CMK (cell line): ENCODE measurements at regions not wholly inside any gene's neighbourhood (a gene's known extent, or its start where the extent isn't known, plus 50 kb on each side); places are given as distances from the start of the nearest gene placed in this dataset.
"Not testable (repeated sequence)": the region's sequence is repeated elsewhere in the genome, so short reads cannot be mapped to it uniquely, and the experiment has no call there.

Source experiments
- DNase-seq: peaks from one replicate; pipeline ENCODE4 v3.0.0-alpha.2; 2010; ENCODE audit warnings: low read depth

GRCh38 chr12:59344224-59344623 is 251.6 kb upstream of the SLC16A7 start:
- DNase-seq, result no peak

GRCh38 chr12:59329462-59329861 is 266.4 kb upstream of the SLC16A7 start:
- DNase-seq, result no peak

DNA sequence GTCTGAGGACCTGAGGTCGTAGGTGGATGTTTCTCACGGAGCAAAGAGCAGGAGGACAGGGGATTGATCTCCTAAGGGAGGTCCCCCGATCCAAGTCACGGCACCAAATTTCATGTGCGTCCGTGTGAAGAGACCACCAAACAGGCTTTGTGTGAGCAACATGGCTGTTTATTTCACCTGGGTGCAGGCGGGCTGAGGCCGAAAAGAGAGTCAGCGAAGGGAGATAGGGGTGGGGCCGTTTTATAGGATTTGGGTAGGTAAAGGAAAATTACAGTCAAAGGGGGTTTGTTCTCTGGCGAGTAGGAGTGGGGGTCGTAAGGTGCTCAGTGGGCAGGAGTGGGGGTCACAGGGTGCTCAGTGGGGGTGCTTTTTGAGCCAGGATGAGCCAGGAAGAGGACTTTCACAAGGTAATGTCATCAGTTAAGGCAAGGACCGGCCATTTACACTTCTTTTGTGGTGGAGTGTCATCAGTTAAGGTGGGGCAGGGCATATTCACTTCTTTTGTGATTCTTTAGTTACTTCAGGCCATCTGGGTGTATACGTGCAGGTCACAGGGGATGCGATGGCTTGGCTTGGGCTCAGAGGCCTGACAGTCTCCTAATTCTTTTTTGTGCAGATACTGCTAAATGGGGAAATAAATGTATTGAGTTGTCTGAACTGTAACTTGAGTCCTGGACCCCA is 267.3 kb upstream of the SLC16A7 start:
- not testable (repeated sequence) for DNase-seq

DNA sequence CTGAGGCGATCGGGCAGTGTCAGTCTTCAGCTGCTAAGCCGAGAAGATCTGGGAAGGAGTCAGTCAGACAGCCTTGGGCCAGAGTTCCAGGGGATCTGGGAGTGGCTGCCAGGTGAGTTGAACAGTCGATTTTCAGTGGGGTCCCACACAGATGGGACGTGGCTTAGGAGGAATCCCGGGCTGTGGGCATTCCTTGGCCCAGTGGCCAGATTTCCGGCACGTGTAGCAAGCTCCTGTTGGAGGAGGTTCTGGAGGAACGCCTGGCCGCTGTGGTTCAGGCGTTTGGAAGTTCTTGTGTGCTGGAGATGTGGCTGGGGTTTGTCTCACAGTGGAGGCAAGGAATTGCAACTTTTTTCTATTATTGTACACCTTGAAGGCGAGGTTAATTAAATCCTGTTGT is 269.4 kb upstream of the SLC16A7 start:
- not testable (repeated sequence) for DNase-seq

DNA sequence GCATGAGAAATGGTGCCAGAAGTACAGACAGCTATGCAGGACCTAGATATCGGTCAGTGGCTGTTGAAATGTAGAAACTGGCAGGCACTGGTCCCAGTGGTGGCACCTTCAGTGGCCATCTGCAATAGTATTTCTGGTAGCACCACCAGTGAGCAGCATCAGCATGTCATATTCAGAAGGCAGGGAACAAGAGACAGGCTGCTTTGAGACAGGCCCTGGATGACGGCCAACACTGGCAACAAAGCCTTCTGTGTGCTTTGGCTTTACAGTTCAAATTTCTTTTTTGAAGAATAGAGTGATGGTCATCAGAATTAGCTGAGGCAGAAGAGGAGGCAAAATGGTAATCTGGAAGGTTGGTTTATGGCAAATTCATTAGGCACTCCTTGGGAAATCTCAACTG is 273.4 kb upstream of the SLC16A7 start:
- DNase-seq, result no peak

DNA sequence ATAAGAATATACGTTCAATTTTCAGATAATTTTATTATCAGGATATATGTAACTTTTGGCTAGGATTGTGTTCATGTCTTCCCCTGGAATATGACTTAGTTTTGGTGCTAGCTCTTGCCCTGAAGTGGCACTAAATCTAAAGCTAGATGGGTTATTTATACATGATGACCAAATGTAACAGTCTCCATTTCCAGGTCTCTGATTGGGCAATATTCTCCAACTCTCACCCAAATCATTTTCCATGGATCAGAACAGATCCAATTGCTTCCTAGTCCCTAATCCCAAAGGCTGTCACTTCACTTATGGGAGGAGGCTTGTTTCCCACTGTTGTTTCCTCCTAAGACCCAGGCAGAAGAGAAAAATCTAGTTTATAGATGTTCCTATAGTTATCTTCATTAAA is 274.6 kb upstream of the SLC16A7 start:
- no peak for DNase-seq

GRCh38 chr12:59320112-59320511 is 275.7 kb upstream of the SLC16A7 start:
- DNase-seq, result no peak

DNA sequence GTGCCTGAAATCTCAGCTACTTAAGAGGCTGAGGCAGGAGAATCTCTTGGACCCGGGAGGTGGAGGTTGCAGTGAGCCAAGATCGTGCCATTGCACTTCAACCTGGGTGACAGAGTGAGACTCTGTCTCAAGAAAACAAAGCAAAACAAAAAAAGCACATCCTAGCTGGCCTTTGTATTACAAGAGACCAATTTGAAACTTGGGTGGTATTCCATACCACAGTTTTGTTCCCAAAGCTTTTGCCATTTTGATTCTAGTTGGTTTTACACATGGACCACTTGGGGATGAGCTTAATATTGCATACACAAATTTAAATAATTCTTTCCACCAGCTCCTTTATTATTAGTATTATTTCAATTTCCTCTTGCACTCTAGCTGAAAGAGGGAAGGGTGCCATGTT is 276.9 kb upstream of the SLC16A7 start:
- DNase-seq, result no peak

DNA sequence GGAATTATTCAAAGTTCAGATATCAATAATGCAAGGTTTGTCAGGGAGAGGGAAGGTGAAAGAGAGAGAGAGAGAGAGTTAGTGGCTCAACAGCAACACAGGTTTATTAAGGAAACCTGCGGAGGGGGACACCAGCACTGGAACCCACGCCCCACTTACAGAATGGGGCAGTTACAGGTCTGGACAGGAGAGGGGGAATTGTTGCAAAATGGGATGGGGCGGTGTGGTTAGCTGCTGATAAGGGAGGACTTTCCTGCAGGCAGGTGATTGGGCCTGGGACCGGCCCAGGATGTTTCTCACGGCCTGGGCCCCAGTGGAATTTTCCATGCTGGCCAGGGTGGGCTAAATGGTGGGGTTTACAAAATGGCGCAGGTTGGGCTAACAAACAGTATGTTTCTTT is 278.2 kb upstream of the SLC16A7 start:
- DNase-seq, result no peak

GRCh38 chr12:59316938-59317337 is 278.9 kb upstream of the SLC16A7 start:
- no peak for DNase-seq

DNA sequence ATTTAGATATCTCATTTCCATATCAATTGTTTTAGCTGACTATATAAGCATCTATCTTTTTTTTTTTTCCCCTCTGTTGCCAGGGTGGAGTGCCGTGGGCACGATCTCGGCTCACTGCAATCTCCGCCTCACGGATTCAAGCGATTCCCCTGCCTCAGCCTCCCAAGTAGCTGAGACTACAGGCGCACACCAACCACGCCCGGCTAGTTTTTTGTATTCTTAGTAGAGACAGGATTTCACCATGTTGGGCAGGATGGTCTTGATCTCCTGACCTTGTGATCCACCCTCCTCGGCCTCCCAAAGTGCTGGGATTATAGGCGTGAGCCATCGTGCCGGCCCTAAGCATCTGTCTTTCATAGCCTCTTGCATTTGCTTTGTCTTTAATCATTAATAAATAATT is 279.5 kb upstream of the SLC16A7 start:
- DNase-seq, result not testable (repeated sequence)

DNA sequence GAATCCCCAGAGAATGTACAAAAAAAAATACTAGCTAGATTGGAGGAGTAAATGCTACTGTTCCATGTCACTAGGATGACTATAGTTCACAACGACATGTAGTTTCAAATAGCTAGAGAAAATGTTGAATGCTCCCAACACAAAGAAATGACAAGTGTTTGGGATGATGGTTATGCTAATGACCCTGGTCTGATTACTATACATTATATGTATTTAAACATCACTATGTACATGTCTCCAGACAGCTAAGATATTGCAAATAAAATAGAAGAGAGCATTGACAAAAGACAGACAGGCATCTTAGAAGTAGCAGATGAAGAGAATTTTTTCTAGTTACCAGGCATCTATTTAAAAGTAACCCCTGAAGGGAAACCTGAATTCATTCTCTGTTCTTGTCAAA is 281.6 kb upstream of the SLC16A7 start:
- DNase-seq, result no peak

- DNase-seq, result no peak
These were observed 291.6 kb upstream of the SLC16A7 start for GRCh38 chr12:59304077-59304721.

DNA sequence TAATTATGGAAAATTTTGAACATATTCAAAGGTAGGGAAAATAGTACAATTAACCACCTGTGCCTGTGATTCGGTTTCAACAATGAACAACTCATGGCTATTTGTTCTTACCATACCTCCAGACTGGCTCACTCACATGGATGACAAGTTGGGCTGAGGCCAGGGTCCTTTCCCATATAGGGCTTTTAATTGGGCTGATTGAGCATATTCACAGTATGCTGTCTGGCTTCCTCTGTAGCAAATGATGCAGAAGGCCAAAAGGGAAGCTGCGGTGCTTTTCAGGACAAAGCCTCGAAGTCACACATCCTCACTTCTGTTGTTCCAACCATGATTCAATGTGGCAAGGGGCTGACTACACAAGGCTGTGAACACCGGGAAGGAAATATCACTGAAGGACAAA is 297.5 kb upstream of the SLC16A7 start:
- no peak for DNase-seq

DNA sequence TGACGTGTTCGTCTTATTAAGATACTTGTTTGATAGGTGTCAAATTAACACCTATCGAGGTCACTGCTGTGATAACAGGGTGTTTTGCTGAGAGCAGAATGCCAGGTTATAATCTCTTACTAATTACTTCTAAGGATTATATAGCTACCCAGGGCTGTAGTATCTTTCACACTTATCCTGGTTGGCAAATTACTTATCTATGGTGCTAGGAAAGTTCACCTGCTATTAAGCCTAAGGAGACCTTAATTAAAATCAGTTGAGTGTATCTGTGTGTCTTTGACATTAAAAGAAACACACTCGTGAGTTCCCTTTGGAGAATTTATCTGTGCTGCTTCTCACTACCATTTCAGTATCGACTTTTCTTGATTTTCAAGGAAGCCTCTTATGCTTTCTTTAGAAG is 301.6 kb upstream of the SLC16A7 start:
- DNase-seq, result no peak

DNA sequence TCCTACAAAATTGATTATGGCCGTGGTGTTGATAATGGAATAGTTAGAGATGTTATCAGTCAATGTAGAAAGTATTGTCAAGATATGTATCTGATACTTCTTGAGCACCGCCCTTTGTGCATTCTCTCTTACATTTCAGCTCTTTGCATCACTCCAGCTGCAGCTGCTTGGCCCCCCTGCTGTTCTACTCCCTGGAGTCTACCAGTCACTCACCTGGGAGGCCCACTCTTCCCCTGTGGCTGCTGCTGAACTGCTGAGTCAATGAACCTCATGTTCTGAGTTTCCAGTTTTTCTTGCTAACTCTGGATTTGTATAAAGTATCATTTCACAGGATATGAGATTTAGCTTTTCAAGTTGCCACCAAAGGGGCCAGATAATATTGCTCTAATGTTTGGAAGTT is 312.8 kb upstream of the SLC16A7 start:
- no peak for DNase-seq

DNA sequence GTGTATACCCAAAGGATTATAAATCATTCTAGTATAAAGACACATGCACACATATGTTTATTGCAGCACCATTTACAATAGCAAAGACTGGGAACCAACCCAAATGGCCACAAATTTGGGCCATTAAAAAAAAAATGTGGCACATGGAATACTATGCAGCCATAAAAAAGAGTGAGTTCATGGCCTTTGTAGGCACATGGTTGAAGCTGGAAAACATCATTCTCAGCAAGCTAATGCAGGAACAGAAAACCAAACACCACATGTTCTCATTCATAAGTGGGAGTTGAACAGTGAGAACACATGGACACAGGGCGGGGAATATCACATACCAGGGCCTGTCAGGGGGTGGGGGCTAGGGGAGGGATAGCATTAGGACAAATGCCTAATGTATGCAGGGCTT is 322.3 kb upstream of the SLC16A7 start:
- DNase-seq, result not testable (repeated sequence)

- DNase-seq, result no peak
These were observed 327.5 kb upstream of the SLC16A7 start for GRCh38 chr12:59268295-59268809.

DNA sequence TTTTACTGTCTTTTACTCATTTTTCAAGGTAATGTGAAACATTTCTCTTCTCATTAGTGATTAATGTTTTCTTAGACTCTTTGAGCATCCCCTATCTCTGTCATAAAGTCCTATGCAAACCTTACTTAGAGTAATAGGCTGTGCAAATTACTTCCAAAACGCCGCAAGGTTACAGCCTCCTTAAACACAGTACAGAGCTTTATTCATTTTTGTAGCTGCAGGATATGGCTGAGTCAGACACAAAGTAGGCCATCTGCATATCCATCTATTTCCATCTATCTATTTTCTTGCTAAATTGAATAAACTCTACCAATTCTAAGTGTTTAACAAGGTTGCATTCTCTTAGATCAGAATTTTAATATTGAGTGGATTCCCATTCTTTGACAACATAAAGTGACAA is 335.6 kb upstream of the SLC16A7 start:
- DNase-seq, result no peak

- no peak for DNase-seq
These were observed 332.4 kb upstream of the LRIG3 start for GRCh38 chr12:59252731-59253130.

DNA sequence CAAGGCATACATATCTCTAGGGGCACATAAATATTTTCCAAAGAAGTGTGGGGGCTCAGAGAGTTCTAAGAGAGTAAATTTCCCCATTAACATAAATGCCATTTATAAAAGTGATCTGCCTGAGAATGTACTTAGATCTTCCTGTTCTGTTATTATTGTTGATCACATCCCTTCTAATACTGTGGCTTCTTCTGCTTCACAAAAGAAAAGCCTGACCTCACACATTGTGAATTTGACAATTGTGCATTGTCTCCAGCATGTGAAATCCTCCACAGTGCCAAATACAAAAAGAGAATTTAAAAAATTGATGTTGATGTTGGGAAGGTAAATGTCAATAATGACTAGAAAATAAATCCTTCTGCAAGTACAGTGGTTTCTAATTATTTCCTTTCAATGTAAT is 330.5 kb upstream of the LRIG3 start:
- no peak for DNase-seq

GRCh38 chr12:59240048-59240447 is 319.7 kb upstream of the LRIG3 start:
- no peak for DNase-seq

DNA sequence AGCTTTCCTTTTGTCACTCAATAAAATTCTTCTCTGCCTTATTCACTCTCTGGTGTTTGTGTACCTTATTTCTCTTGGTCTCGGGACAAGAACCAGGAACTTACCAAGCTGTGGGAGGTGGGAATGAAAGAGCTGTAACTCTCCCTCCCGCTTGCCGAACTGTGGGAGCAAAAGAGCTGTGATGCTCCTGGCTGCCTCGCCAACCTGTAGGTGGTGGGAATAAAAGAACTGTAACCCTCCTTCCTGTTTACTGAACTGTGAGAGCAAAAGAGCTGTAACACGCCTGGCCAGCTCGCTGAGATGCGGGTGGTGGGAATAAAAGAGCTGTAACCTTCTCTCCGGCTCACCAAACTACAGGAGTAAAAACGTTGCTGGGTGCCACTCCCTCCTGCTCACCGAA is 314.1 kb upstream of the LRIG3 start:
- DNase-seq, result no peak

DNA sequence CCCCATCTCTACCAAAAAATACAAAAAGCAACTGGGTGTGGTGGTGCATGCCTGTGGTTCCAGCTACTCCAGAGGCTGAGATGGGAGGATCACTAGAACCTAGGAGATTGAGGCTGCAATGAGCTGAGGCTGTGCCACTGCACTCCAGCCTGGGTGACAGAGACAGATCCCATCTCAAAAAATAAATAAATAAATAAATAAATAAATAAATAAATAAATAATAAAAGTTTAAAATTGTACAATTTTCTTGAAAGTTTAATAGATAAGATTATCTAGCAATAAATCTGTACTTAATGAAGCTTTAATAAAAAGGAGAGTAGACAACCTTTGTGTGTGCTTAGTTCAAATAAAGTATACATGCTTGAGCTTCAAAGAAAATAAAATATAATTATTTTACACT is 310.0 kb upstream of the LRIG3 start:
- DNase-seq, result no peak
